ENCODE measurements at regions not wholly inside any gene's neighbourhood (a gene's known extent, or its start where the extent isn't known, plus 50 kb on each side); places are given as distances from the start of the nearest gene placed in this dataset.

GRCh38 chr9:99555792-99556191 is 265.9 kb upstream of the NR4A3 start (continued):
- TF ChIP-seq YY1 (IDR thresholded peaks at IDR 0.05; ENCODE audit: low read depth) (no peak), ZBTB33 (IDR thresholded peaks at IDR 0.05; ENCODE audit: borderline replicate concordance, low read depth) (no peak)
- TF ChIP-seq, protein P1, sequence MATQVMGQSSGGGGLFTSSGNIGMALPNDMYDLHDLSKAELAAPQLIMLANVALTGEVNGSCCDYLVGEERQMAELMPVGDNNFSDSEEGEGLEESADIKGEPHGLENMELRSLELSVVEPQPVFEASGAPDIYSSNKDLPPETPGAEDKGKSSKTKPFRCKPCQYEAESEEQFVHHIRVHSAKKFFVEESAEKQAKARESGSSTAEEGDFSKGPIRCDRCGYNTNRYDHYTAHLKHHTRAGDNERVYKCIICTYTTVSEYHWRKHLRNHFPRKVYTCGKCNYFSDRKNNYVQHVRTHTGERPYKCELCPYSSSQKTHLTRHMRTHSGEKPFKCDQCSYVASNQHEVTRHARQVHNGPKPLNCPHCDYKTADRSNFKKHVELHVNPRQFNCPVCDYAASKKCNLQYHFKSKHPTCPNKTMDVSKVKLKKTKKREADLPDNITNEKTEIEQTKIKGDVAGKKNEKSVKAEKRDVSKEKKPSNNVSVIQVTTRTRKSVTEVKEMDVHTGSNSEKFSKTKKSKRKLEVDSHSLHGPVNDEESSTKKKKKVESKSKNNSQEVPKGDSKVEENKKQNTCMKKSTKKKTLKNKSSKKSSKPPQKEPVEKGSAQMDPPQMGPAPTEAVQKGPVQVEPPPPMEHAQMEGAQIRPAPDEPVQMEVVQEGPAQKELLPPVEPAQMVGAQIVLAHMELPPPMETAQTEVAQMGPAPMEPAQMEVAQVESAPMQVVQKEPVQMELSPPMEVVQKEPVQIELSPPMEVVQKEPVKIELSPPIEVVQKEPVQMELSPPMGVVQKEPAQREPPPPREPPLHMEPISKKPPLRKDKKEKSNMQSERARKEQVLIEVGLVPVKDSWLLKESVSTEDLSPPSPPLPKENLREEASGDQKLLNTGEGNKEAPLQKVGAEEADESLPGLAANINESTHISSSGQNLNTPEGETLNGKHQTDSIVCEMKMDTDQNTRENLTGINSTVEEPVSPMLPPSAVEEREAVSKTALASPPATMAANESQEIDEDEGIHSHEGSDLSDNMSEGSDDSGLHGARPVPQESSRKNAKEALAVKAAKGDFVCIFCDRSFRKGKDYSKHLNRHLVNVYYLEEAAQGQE (IDR thresholded peaks at IDR 0.05; ENCODE audit: low read depth, low read length): no peak

- WGBS (ENCODE audit: low lambda C conversion rate): 36% methylated on average over 3 of the region's 3 CpGs
Measured at GRCh38 chr9:99556998-99557397, 264.7 kb upstream of the NR4A3 start.

More at GRCh38 chr9:99556998-99557397, 264.7 kb upstream of the NR4A3 start:
- Histone ChIP-seq H3K4me3 (ENCODE audit: low read depth in 2 of 2, low read length in 1 of 2) (no peak overlapping the region), H3K27ac (ENCODE audit: low read depth in 2 of 2, low read length in 1 of 2) (no peak overlapping the region), H3K36me3 (replicated peaks in 1 of 2; ENCODE audit: control insufficient read depth in 1 of 2, insufficient read depth in 2 of 2, low read length in 1 of 2) (no peaks in the 10 kb centered on the region), H3K79me2 (ENCODE audit: insufficient read depth) (no peaks in the 10 kb centered on the region), H4K20me1 (ENCODE audit: insufficient read depth) (no peaks in the 10 kb centered on the region), H3K4me1 (ENCODE audit: control insufficient read depth in 1 of 2, insufficient read depth in 2 of 2, low read depth in 1 of 2, low read length in 1 of 2) (no peaks in the 10 kb centered on the region), H3K4me2 (no peak overlapping the region), H3K27me3 (ENCODE audit: insufficient read depth) (no peaks in the 10 kb centered on the region), H2AFZ (ENCODE audit: low read depth) (no peak overlapping the region), H3F3A (replicated peaks; ENCODE audit: insufficient read depth) (no peaks in the 10 kb centered on the region), H3K9me3 (no peaks in the 10 kb centered on the region), H3K9me2 (no peaks in the 10 kb centered on the region), H3K9ac (no peak overlapping the region)
- TF ChIP-seq MAX (IDR thresholded peaks at IDR 0.05; ENCODE audit: low read depth): no peak
- TF ChIP-seq RCOR1 (IDR thresholded peaks at IDR 0.05; ENCODE audit: low read length): no peak
- TF ChIP-seq MEF2A (IDR thresholded peaks at IDR 0.05; ENCODE audit: borderline replicate concordance, low read depth): no peak
- TF ChIP-seq, protein P2, sequence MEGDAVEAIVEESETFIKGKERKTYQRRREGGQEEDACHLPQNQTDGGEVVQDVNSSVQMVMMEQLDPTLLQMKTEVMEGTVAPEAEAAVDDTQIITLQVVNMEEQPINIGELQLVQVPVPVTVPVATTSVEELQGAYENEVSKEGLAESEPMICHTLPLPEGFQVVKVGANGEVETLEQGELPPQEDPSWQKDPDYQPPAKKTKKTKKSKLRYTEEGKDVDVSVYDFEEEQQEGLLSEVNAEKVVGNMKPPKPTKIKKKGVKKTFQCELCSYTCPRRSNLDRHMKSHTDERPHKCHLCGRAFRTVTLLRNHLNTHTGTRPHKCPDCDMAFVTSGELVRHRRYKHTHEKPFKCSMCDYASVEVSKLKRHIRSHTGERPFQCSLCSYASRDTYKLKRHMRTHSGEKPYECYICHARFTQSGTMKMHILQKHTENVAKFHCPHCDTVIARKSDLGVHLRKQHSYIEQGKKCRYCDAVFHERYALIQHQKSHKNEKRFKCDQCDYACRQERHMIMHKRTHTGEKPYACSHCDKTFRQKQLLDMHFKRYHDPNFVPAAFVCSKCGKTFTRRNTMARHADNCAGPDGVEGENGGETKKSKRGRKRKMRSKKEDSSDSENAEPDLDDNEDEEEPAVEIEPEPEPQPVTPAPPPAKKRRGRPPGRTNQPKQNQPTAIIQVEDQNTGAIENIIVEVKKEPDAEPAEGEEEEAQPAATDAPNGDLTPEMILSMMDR (IDR thresholded peaks at IDR 0.05): no peak
- TF ChIP-seq SMC3 (IDR thresholded peaks at IDR 0.05; ENCODE audit: low read depth, low read length): no peak
- no peak for TF ChIP-seq ELF1 (IDR thresholded peaks at IDR 0.05)
- TF ChIP-seq NRF1 (IDR thresholded peaks at IDR 0.05; ENCODE audit: low read depth, low read length): no peak
- TF ChIP-seq CHD2 (IDR thresholded peaks at IDR 0.05; ENCODE audit: low read length, partially characterized antibody): no peak
- no peak for TF ChIP-seq POLR2AphosphoS5 (IDR thresholded peaks at IDR 0.05; ENCODE audit: low read depth, low read length)
- no peak for TF ChIP-seq EZH2phosphoT487 (IDR thresholded peaks at IDR 0.05; ENCODE audit: borderline replicate concordance, low read depth)
- no peak for TF ChIP-seq EP300 (IDR thresholded peaks at IDR 0.05; ENCODE audit: borderline replicate concordance in 1 of 2, low read depth in 1 of 2, low read length in 1 of 2)
- TF ChIP-seq FOXM1 (IDR thresholded peaks at IDR 0.05; ENCODE audit: low read depth): no peak
- CTCF ChIA-PET: interaction anchor here (1.6 kb wide), 1 partner anchor 18 kb away, joined by 7 read pairs; no protein-coding TSS in a partner anchor
- POLR2A ChIA-PET: interaction anchor here (0.7 kb wide), 1 partner anchor 33 kb away, joined by 3 read pairs; no protein-coding TSS in a partner anchor
- no peak for DNase-seq
